GM12892 (cell line): ENCODE measurements at regions not wholly inside any gene's neighbourhood (a gene's known extent, or its start where the extent isn't known, plus 50 kb on each side); places are given as distances from the start of the nearest gene placed in this dataset.

Source experiments
- DNase-seq: peaks from one replicate; pipeline ENCODE4 v3.0.0; 2011; ENCODE audit not compliant: insufficient read length
- FAIRE-seq: peaks from 2 replicates; lab custom pipeline; 2011; peaks lifted over from hg19 to GRCh38; lab: Jason Lieb, UNC
- POLR2A ChIP-seq: IDR thresholded peaks from 2 replicates; pipeline ENCODE4 v1.6.1; 2011; ENCODE audit warnings: low read depth, low read length, control low read depth
- POLR2AphosphoS5 ChIP-seq: IDR thresholded peaks from 2 replicates; pipeline ENCODE4 v1.6.1; 2011; ENCODE audit warnings: low read depth, low read length, control low read depth
- TAF1 ChIP-seq: IDR thresholded peaks from 2 replicates; pipeline ENCODE4 v1.6.1; 2011; ENCODE audit warnings: low read depth, mild to moderate bottlenecking, control low read depth, low read length, borderline replicate concordance

DNA sequence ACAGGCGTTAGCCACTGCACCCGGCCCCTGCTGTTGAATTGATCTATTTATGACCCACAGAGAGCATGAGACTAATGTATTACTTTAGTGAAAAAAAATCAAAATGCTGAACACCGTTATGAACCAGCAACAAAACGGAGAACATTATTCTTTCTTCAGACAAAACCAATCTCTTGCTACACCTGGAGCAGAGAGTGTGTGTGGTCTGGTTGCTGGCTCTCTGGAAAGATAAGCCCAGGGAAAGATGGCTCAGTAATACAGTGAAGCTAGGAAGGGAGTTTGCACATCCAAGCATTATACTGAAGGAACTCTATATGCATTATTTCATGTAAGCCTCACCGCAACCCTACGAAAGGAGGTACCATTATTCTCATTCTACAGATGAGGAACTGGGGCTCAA lies 117.0 kb downstream of the GLUL start:
- TF ChIP-seq TAF1 (no peak), POLR2A (no peak), POLR2AphosphoS5 (no peak)
- FAIRE-seq (no peak), DNase-seq (no peak)

DNA sequence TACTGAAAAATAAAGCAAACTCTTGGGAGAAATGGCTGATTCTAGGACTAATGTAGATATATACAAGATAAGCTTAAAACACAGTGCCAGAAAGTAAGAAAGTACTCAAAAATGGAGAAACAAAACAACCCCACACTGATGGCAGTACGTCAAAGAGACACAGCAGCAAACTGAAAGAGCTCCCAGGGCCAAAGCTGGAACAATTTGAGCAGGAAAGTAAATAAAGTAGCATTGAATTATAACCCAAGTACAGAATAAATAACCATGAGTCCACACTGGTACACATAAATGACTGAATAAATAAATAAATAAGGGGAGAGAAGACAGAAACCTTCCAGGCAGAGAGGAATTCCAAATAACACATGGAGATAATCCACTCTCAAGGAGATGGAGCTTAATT lies 120.9 kb downstream of the GLUL start:
- DNase-seq = no peak
- FAIRE-seq = no peak
- no peak for TF ChIP-seq POLR2AphosphoS5
- no peak for TF ChIP-seq POLR2A
- no peak for TF ChIP-seq TAF1

DNA sequence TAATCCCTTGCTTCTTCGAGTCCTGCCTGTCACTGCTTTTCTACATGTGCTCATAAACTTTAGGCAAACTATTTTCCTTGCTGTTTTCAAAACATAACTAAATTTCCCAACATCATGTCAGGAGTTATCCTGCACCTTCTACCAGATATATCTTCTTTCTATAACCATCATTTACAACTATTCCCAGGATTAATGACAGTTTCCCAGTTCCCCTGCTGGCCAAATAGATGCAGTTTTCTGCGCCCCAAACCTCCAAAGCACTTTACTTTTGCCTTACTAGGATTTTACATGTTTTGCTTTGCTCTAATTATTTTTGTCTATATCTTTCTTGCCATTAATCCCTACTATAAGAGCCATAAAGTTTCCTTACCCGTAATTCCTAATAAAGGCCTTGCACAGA lies 122.5 kb downstream of the GLUL start:
- FAIRE-seq (no peak), DNase-seq (no peak)
- no peak for TF ChIP-seq TAF1
- TF ChIP-seq POLR2A = no peak
- TF ChIP-seq POLR2AphosphoS5 = no peak

DNA sequence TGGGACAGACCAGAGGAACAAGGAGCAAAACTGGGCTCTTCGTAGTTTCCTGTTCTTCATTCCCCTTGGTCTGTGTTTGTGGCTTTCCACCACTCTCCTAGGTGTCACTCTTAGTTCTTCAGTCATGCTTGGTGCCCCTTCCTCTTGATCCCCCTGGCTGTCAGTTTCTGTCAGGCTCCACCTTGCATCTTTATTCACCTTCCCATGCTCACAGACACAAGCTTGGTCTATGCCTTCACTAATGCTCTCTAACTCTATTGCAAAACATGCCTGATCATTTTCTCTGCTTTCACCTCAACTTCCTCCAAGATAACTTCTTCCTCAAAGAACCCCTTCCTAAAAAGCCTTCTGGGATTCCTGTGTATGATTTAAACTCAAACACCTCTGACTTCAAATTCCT lies 122.9 kb downstream of the GLUL start:
- DNase-seq = no peak
- TF ChIP-seq TAF1 = no peak
- no peak for TF ChIP-seq POLR2A
- no peak for TF ChIP-seq POLR2AphosphoS5
- FAIRE-seq = no peak

DNA sequence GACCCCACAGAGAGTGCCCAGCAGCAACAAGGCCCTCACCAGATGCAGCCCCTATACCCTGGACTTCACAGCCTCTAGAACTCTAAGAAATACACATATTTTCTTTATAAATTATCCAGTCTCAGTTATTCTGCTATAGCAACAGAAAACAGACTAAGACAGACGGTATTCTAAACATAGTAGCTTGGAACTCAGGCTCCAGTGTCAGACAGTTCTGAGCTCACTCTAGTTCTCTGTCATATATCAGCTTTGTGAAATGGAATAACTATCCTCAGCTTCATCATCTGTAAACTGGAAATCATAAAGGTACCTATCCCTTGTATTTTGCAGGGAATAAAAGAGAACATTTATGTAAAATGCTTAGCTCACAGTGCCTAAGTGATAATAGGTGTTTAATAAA lies 127.4 kb downstream of the GLUL start:
- TF ChIP-seq POLR2AphosphoS5 = no peak
- no peak for TF ChIP-seq TAF1
- TF ChIP-seq POLR2A = no peak
- DNase-seq (no peak), FAIRE-seq (no peak)

DNA sequence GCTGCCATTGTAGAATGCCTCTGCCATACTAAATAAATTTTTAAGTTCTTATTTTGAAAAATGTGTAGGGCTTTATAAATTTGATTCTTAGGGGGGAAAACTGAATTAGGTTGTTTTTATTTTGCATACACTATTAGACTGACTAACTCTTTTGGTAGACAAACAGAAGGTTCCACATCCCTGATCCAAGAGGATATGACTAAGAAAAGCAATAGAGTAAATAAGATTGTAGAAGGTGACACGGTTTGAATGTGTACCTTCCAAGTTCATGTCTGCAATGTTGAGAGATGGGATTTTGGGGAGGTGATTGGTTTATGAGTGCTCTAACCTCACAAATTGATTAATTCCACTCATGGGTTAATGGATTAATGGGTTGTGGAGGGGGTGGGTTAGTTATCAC lies 127.9 kb downstream of the GLUL start:
- no peak for DNase-seq
- TF ChIP-seq POLR2AphosphoS5 = no peak
- no peak for TF ChIP-seq POLR2A
- no peak for FAIRE-seq

DNA sequence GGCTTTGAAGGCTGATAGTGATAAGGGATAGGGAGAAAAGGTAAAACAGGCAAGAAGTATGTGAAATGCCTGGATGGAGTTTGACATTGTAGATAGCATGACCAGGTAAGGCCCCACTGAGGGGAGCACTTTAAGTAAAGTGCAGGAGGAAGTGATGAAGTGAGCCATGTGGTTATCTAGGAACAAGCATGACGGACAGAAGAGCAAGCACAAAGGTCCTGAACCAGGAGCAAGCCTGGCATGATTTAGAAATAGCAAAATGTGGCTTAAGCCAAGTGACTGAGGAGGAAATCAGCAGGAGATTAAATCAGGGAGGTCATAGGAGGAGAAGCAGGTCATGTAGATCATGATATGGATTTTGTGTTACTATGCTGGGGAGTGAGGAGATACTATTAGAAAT lies 129.2 kb downstream of the GLUL start:
- no peak for DNase-seq
- no peak for FAIRE-seq
- TF ChIP-seq POLR2AphosphoS5 (no peak), POLR2A (no peak), TAF1 (no peak)

DNA sequence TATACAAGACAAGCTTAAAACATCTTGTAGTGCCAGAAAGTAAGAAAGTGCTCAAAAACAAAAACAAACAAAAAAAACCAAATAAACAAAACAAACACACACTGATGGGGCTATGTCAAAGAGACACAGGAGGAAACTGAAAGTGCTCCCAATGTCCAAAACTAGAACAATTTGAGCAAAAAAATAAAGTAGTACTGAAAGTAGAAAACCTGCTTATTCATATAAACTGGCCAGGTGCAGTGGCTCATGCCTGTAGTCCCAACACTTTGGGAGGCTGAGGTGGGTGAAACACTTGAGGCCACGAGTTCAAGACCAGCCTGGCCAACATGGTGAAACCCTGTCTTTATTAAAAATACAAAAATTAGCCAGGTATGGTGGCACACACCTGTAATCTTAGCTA lies 129.9 kb downstream of the GLUL start:
- no peak for TF ChIP-seq POLR2AphosphoS5
- no peak for TF ChIP-seq TAF1
- no peak for TF ChIP-seq POLR2A
- DNase-seq (no peak), FAIRE-seq (no peak)

DNA sequence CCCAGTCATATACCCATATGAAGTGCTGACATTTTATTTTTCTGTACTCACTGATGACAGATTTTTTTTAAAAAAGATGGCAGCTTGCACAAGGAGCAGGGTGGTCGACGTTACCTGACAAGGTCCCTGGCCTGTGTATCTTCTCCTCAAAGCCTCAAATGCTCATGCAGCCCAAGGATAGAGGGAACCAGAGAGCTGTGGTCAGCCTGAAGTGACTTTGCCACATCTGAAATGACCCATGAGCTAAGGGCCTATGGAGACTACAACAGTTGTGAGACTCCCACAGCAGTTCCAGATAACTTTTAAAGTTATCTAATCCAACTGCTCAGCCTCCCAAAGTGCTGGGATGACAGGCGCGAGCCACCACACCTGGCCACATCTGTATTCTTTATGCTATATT lies 131.1 kb downstream of the GLUL start:
- TF ChIP-seq TAF1 = no peak
- no peak for TF ChIP-seq POLR2AphosphoS5
- no peak for TF ChIP-seq POLR2A
- no peak for FAIRE-seq
- no peak for DNase-seq

DNA sequence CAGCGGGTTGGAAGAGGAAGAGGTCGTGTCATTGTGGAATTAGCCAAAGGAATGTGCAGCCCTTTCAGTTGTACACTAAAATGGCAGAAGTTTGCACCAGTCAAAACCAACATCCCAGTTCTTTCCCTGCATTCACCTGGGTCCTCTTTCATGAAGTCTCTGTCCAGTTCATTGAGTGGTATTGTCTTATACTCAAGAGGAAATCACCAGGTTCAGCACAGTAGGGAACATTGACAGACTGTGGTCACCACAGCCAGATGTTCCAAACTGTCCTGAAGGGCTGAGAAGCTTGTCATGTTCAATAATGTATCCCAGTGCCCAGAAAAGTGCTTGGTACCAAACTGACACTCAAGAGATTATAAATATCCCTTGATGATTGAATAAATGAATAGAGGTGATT lies 131.6 kb downstream of the GLUL start:
- TF ChIP-seq POLR2AphosphoS5 (no peak), TAF1 (no peak)
- FAIRE-seq = no peak
- DNase-seq = no peak

DNA sequence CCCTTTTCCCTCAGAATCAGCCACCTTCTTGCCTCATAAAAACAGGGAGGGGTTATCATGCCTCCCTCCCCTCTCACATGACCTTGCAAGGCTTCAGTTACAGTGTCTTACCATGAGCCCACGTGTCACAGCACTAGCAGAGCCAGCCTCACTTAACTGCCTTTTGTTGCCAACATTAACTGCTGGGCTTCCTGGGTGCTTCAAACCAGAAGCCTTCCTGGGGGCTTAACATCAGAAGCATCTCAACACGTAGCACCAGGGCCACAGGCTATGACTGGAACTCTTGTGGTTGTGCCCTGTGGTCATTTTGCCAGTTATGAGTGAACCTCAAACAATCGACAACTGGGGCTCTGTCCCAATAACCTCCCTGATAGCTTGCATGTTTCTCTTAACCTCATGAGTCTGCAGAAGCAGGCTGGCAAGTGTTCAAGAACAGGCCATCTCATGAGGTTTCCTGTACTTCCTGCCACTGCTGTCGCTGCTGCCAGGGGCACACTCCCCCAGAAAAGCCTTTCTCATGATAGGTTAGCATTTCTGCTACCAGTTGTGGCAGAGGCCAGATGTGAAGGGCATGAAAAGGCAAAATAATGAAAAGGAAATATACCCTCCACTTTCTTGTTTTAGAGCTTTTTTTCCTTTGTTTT lies 132.2 kb downstream of the GLUL start:
- TF ChIP-seq POLR2AphosphoS5 (no peak), TAF1 (no peak), POLR2A (no peak)
- DNase-seq (no peak), FAIRE-seq (no peak)

DNA sequence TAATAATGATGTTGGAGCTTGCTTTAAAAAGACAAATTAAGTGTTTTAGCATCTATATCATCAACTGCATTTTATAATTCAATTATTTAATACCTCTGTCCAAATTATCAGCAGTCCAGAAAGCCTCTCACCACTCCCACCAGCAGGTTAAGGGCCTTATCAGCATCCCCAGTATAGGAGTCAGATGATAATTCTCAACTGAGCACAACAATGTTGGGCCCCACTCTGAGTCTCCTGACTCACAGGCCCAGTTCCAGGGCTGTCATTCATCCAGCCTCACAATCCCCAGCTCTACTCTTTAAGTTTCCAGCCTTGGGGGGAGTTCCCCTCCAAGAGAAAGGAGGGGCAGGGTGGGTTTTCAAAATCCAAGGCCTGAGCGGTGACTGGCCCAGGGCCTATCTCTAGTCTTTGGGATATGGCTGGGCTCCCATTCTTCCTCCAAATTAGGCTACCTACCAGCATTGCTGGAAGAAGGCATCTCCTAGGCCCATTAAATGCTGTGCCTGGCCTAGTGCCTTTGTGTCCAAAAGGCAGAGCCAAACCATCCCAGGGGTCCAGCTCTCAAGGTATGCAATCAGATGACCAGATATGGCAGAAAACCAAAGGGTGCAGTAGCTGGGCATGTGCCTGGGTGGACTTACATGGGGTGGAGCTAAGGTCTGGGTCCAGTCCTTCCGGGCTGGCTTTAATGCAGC lies 134.1 kb downstream of the GLUL start:
- FAIRE-seq = no peak
- no peak for DNase-seq
- no peak for TF ChIP-seq POLR2A
- TF ChIP-seq POLR2AphosphoS5 = no peak
- no peak for TF ChIP-seq TAF1

DNA sequence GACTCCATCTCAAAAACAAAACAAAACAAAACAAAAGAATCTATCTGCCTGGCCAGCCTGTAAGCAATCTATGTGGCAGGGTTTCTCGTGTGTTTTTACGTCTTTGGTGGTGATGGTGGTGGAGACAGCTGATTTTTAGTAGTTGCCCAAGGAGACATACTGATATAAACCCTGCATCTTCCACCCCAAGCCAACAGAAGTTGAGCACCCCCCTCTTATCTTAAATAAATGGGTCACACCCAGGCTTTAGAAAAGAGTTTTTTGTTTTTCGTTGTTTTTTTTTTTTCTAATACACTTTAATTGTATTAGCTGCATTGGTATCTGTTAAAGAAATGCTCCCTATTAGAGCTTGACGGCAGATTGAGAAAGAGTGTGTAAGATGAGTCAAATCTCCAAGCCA lies 134.7 kb downstream of the GLUL start:
- no peak for TF ChIP-seq POLR2AphosphoS5
- TF ChIP-seq POLR2A = no peak
- no peak for TF ChIP-seq TAF1
- DNase-seq (no peak), FAIRE-seq (no peak)
